Stomach (tissue), 4 donors: ENCODE measurements at regions not wholly inside any gene's neighbourhood (a gene's known extent, or its start where the extent isn't known, plus 50 kb on each side); places are given as distances from the start of the nearest gene placed in this dataset.

ENCODE experiments used
- EP300 ChIP-seq: sonication (generic); formaldehyde crosslinking; IDR thresholded peaks from one replicate; pipeline ENCODE4 v1.6.1; 2017; ENCODE audit warnings: antibody characterized with exemption
- TF ChIP-seq, protein P1 (sequence below), 7 experiments: fragments of 450-650 bp in 4 of 7; fragments of 200-600 bp in 3 of 7; sonication (generic) in 3 of 7; IDR thresholded peaks; one replicate each; pipeline ENCODE4 v1.5.1; 2016 to 2019; ENCODE audit warnings: antibody characterized with exemption in 7 of 7, control low read depth in 2 of 7, mild to moderate bottlenecking in 1 of 7

DNA sequence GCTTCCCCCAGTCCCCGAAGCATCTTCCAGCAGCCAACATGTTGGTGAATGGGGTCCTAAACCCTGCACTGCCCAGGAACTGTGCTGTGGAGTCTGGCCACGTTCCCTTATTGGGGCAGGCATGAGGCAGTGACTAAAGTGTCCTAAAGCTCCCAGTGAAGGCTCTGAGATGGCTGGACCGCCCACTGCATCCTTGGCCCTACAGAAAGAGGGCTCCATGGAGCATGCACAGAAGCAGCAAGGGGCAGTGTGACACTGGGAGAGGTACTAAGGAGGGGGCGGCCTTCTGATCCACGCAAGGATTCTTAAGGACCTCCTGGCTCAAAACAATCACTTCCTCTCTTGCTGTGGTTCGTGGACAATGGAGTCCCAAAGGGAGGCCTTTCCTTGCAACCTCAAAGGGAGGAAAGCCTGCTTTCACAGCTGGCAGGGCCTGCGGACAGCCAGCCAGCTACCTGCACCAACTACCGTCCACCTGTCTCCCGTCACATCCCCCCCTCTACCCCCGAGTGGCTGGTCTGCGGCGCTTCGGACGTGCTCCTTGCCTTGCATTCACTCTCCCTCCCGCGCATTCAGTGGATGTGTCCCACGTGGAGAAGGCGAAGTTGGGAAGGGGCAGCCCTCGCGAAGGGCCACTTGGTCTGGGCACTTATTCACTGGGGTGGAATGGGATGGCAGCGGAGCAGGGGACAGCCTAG is 63.9 kb upstream of the STARD13 start:
- TF ChIP-seq, protein P1, sequence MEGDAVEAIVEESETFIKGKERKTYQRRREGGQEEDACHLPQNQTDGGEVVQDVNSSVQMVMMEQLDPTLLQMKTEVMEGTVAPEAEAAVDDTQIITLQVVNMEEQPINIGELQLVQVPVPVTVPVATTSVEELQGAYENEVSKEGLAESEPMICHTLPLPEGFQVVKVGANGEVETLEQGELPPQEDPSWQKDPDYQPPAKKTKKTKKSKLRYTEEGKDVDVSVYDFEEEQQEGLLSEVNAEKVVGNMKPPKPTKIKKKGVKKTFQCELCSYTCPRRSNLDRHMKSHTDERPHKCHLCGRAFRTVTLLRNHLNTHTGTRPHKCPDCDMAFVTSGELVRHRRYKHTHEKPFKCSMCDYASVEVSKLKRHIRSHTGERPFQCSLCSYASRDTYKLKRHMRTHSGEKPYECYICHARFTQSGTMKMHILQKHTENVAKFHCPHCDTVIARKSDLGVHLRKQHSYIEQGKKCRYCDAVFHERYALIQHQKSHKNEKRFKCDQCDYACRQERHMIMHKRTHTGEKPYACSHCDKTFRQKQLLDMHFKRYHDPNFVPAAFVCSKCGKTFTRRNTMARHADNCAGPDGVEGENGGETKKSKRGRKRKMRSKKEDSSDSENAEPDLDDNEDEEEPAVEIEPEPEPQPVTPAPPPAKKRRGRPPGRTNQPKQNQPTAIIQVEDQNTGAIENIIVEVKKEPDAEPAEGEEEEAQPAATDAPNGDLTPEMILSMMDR (IDR thresholded peaks at IDR 0.05): no peak
- TF ChIP-seq EP300: no peak
